MM.1S (cell line): ENCODE measurements at regions not wholly inside any gene's neighbourhood (a gene's known extent, or its start where the extent isn't known, plus 50 kb on each side); places are given as distances from the start of the nearest gene placed in this dataset.

ENCODE experiments used
- DNase-seq: peaks from one replicate; pipeline ENCODE4 v3.0.0-alpha.2; 2015
- H2AFZ ChIP-seq: fragments of 300-600 bp; sonication (generic); 2 replicates; pipeline ENCODE4 v1.6.0; 2016; ENCODE audit warnings: antibody characterized with exemption, low read length
- H3F3A ChIP-seq: fragments of 300-600 bp; sonication (generic); 2 replicates; pipeline ENCODE4 v1.6.1; 2016; ENCODE audit warnings: mild to moderate bottlenecking, antibody characterized with exemption, low read length, moderate library complexity, mixed read lengths; ENCODE audit not compliant: insufficient read depth
- H3K27ac ChIP-seq: fragments of 300-600 bp; sonication (generic); 2 replicates; pipeline ENCODE4 v1.5.1; 2016; ENCODE audit warnings: mild to moderate bottlenecking, low read length
- H3K27me3 ChIP-seq: fragments of 300-600 bp; sonication (generic); replicated peaks from 2 replicates; pipeline ENCODE4 v1.6.0; 2016; ENCODE audit warnings: low read length; ENCODE audit not compliant: insufficient read depth
- H3K36me3 ChIP-seq: fragments of 300-600 bp; sonication (generic); replicated peaks from 2 replicates; pipeline ENCODE4 v1.6.1; 2016; ENCODE audit warnings: mild to moderate bottlenecking, low read length, mixed read lengths; ENCODE audit not compliant: insufficient read depth
- H3K4me1 ChIP-seq: fragments of 300-600 bp; sonication (generic); 2 replicates; pipeline ENCODE4 v1.6.1; 2016; ENCODE audit warnings: low read length, mixed read lengths
- H3K4me2 ChIP-seq: fragments of 300-600 bp; sonication (generic); 2 replicates; pipeline ENCODE4 v1.6.0; 2016; ENCODE audit warnings: low read depth, low read length
- H3K4me3 ChIP-seq: fragments of 300-600 bp; sonication (generic); 2 replicates; pipeline ENCODE4 v1.5.1; 2016; ENCODE audit warnings: low read length, mixed read lengths
- H3K79me2 ChIP-seq: fragments of 300-600 bp; sonication (generic); 2 replicates; pipeline ENCODE4 v1.6.1; 2016; ENCODE audit warnings: mixed run types, low read length, mixed read lengths
- H3K9ac ChIP-seq: fragments of 300-600 bp; sonication (generic); 2 replicates; pipeline ENCODE4 v1.6.1; 2016; ENCODE audit warnings: low read length, mixed read lengths
- H3K9me2 ChIP-seq: fragments of 300-600 bp; sonication (generic); replicated peaks from 2 replicates; pipeline ENCODE4 v1.6.1; 2016; ENCODE audit warnings: mild to moderate bottlenecking, low read length, mixed read lengths; ENCODE audit not compliant: insufficient read depth
- H3K9me3 ChIP-seq: fragments of 300-600 bp; sonication (generic); replicated peaks from 2 replicates; pipeline ENCODE4 v1.6.1; 2016; ENCODE audit warnings: mild to moderate bottlenecking, low read length, mixed read lengths; ENCODE audit not compliant: insufficient read depth
- H4K20me1 ChIP-seq: fragments of 300-600 bp; sonication (generic); 2 replicates; pipeline ENCODE4 v1.6.1; 2016; ENCODE audit warnings: mild to moderate bottlenecking, low read length, moderate library complexity, mixed read lengths; ENCODE audit not compliant: insufficient read depth
- EZH2 ChIP-seq: fragments of 300-600 bp; sonication (generic); optimal IDR thresholded peaks from 2 replicates; pipeline ENCODE3; 2017; ENCODE audit warnings: low read depth, mild to moderate bottlenecking, antibody characterized with exemption, low read length, mixed read lengths
- EZH2phosphoT487 ChIP-seq: fragments of 300-600 bp; sonication (generic); IDR thresholded peaks from 2 replicates; pipeline ENCODE4 v1.6.1; 2018; ENCODE audit warnings: antibody characterized with exemption, low read length
- TF ChIP-seq, protein P1 (sequence below): fragments of 300-600 bp; sonication (generic); IDR thresholded peaks from 2 replicates; pipeline ENCODE4 v1.5.1; 2016; ENCODE audit warnings: antibody characterized with exemption, low read length, mixed read lengths

GRCh38 chrX:69431420-69431819 lies 72.7 kb upstream of the NALF2 start:
- Histone ChIP-seq H3K27me3 (no peaks in the 10 kb centered on the region), H3K9ac (no peak overlapping the region), H3K36me3 (no peaks in the 10 kb centered on the region), H3K4me3 (no peak overlapping the region), H3K9me3 (no peaks in the 10 kb centered on the region), H2AFZ (no peak overlapping the region), H3K4me2 (no peak overlapping the region), H3K79me2 (no peaks in the 10 kb centered on the region), H3K4me1 (no peaks in the 10 kb centered on the region), H3K27ac (no peak overlapping the region), H3K9me2 (no peaks in the 10 kb centered on the region), H3F3A (no peaks in the 10 kb centered on the region), H4K20me1 (no peaks in the 10 kb centered on the region)
- TF ChIP-seq EZH2 (no peak), EZH2phosphoT487 (no peak)
- TF ChIP-seq, protein P1, sequence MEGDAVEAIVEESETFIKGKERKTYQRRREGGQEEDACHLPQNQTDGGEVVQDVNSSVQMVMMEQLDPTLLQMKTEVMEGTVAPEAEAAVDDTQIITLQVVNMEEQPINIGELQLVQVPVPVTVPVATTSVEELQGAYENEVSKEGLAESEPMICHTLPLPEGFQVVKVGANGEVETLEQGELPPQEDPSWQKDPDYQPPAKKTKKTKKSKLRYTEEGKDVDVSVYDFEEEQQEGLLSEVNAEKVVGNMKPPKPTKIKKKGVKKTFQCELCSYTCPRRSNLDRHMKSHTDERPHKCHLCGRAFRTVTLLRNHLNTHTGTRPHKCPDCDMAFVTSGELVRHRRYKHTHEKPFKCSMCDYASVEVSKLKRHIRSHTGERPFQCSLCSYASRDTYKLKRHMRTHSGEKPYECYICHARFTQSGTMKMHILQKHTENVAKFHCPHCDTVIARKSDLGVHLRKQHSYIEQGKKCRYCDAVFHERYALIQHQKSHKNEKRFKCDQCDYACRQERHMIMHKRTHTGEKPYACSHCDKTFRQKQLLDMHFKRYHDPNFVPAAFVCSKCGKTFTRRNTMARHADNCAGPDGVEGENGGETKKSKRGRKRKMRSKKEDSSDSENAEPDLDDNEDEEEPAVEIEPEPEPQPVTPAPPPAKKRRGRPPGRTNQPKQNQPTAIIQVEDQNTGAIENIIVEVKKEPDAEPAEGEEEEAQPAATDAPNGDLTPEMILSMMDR, result no peak
- no peak for DNase-seq

DNA sequence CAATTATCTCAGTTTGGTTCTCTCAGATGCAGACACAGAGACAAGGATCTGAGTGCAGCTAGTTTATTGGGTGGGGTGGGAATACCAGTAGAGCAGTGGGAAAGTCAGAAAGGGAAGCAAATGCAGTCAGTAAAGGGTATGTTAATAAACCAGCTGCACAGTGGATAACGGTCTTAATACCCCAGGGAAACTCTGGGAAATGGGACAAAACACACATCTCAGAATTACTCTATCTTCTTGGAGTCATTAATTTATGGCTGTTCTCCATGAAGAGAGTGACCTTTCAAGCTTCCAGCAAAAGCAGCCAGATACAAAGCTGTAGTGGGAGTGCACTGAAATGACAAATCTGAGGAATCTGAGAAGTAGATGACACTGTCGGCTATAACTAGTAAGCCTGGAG lies 73.3 kb upstream of the NALF2 start:
- Histone ChIP-seq H3K9me2 (no peaks in the 10 kb centered on the region), H3K4me3 (no peak overlapping the region)

DNA sequence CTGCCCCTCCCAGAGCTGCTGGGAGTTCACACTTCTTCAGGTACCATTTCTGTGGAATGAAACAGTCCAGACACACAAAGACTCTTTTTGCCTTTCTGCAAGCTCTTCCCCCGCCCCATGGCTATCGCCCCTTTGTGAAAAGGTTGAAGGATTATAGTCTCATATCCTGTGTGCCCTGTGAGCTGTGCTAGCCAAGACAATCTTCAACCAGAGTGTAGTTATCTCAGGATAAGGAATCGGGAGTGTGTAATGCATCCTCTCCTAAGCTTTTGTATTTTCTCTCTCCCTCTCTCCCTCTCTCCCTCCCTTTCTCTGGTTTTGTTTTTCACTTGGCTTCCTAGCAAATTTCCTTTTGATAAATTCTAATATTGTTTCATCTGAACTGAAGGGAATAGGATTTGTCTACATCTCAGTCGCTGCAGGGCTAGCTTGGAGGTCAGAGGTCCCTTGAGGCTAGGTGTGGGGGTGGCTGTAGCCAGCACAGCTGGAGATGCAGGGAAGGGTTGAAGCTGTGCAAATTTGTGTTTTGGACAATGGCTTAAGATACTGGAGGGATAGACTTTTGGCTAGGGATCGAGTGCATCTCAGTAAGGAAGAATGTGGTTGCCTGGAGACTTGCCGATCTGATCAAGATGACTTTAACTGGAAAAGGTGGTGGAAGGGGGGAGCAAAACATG lies 74.6 kb upstream of the NALF2 start:
- H3K4me2 ChIP-seq, result no peak overlapping the region
- no peaks in the 10 kb centered on the region for H3K9me2 ChIP-seq
- H2AFZ ChIP-seq, result no peak overlapping the region
- TF ChIP-seq EZH2phosphoT487 (no peak), EZH2 (no peak)
- TF ChIP-seq, protein P1, result no peak
- DNase-seq, result no peak
- H3F3A ChIP-seq, result no peaks in the 10 kb centered on the region
- H3K36me3 ChIP-seq, result no peaks in the 10 kb centered on the region
- no peaks in the 10 kb centered on the region for H3K4me1 ChIP-seq
- H3K9me3 ChIP-seq, result no peaks in the 10 kb centered on the region
- no peak overlapping the region for H3K4me3 ChIP-seq
- H3K9ac ChIP-seq, result no peak overlapping the region
- no peaks in the 10 kb centered on the region for H4K20me1 ChIP-seq
- H3K79me2 ChIP-seq, result no peaks in the 10 kb centered on the region
- no peaks in the 10 kb centered on the region for H3K27me3 ChIP-seq
- no peak overlapping the region for H3K27ac ChIP-seq

More for the DNA sequence above, 73.3 kb upstream of the NALF2 start:
- Histone ChIP-seq H2AFZ (no peak overlapping the region), H3K9ac (no peak overlapping the region), H3F3A (no peaks in the 10 kb centered on the region), H4K20me1 (no peaks in the 10 kb centered on the region), H3K36me3 (no peaks in the 10 kb centered on the region), H3K27me3 (no peaks in the 10 kb centered on the region), H3K4me2 (no peak overlapping the region), H3K27ac (no peak overlapping the region), H3K79me2 (no peaks in the 10 kb centered on the region), H3K9me3 (no peaks in the 10 kb centered on the region), H3K4me1 (no peaks in the 10 kb centered on the region)
- TF ChIP-seq, protein P1, result no peak
- TF ChIP-seq EZH2 (no peak), EZH2phosphoT487 (no peak)
- no peak for DNase-seq
